ENCODE measurements at regions not wholly inside any gene's neighbourhood (a gene's known extent, or its start where the extent isn't known, plus 50 kb on each side); places are given as distances from the start of the nearest gene placed in this dataset.

GRCh38 chr16:29316761-29317183, 89.7 kb downstream of the NPIPB11 start (continued):
- TF ChIP-seq IRF5 (IDR thresholded peaks at IDR 0.05; ENCODE audit: borderline replicate concordance): no peak
- TF ChIP-seq NRF1 (conservative IDR thresholded peaks at IDR 0.05; ENCODE audit: low read depth, low read length): no peak
- no peak for TF ChIP-seq ZBED1 (IDR thresholded peaks at IDR 0.05; ENCODE audit: borderline replicate concordance)
- TF ChIP-seq, protein P1, sequence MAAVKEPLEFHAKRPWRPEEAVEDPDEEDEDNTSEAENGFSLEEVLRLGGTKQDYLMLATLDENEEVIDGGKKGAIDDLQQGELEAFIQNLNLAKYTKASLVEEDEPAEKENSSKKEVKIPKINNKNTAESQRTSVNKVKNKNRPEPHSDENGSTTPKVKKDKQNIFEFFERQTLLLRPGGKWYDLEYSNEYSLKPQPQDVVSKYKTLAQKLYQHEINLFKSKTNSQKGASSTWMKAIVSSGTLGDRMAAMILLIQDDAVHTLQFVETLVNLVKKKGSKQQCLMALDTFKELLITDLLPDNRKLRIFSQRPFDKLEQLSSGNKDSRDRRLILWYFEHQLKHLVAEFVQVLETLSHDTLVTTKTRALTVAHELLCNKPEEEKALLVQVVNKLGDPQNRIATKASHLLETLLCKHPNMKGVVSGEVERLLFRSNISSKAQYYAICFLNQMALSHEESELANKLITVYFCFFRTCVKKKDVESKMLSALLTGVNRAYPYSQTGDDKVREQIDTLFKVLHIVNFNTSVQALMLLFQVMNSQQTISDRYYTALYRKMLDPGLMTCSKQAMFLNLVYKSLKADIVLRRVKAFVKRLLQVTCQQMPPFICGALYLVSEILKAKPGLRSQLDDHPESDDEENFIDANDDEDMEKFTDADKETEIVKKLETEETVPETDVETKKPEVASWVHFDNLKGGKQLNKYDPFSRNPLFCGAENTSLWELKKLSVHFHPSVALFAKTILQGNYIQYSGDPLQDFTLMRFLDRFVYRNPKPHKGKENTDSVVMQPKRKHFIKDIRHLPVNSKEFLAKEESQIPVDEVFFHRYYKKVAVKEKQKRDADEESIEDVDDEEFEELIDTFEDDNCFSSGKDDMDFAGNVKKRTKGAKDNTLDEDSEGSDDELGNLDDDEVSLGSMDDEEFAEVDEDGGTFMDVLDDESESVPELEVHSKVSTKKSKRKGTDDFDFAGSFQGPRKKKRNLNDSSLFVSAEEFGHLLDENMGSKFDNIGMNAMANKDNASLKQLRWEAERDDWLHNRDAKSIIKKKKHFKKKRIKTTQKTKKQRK (IDR thresholded peaks at IDR 0.05; ENCODE audit: low read depth, low read length): no peak
- TF ChIP-seq, protein P2, sequence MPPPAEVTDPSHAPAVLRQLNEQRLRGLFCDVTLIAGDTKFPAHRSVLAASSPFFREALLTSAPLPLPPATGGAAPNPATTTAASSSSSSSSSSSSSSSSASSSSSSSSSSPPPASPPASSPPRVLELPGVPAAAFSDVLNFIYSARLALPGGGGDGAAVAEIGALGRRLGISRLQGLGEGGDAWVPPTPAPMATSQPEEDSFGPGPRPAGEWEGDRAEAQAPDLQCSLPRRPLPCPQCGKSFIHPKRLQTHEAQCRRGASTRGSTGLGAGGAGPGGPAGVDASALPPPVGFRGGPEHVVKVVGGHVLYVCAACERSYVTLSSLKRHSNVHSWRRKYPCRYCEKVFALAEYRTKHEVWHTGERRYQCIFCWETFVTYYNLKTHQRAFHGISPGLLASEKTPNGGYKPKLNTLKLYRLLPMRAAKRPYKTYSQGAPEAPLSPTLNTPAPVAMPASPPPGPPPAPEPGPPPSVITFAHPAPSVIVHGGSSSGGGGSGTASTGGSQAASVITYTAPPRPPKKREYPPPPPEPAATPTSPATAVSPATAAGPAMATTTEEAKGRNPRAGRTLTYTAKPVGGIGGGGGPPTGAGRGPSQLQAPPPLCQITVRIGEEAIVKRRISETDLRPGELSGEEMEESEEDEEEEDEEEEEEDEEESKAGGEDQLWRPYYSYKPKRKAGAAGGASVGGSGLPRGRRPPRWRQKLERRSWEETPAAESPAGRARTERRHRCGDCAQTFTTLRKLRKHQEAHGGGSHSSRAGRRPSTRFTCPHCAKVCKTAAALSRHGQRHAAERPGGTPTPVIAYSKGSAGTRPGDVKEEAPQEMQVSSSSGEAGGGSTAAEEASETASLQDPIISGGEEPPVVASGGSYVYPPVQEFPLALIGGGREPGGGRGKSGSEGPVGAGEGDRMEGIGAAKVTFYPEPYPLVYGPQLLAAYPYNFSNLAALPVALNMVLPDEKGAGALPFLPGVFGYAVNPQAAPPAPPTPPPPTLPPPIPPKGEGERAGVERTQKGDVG (CRISPR knock-in tag; IDR thresholded peaks at IDR 0.05): no peak
- no peak for TF ChIP-seq MEF2B (IDR thresholded peaks at IDR 0.05; ENCODE audit: partially characterized antibody, poor library complexity, severe bottlenecking)
- TF ChIP-seq, protein P3, sequence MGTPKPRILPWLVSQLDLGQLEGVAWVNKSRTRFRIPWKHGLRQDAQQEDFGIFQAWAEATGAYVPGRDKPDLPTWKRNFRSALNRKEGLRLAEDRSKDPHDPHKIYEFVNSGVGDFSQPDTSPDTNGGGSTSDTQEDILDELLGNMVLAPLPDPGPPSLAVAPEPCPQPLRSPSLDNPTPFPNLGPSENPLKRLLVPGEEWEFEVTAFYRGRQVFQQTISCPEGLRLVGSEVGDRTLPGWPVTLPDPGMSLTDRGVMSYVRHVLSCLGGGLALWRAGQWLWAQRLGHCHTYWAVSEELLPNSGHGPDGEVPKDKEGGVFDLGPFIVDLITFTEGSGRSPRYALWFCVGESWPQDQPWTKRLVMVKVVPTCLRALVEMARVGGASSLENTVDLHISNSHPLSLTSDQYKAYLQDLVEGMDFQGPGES (IDR thresholded peaks at IDR 0.05): no peak
- no peak for TF ChIP-seq HDAC2 (IDR thresholded peaks at IDR 0.05)
- TF ChIP-seq SUZ12 (IDR thresholded peaks at IDR 0.05; ENCODE audit: unreplicated experiment): no peak
- no peak for TF ChIP-seq BHLHE40 (IDR thresholded peaks at IDR 0.05; ENCODE audit: borderline replicate concordance in 1 of 2, low read depth in 2 of 2, low read length in 1 of 2)
- TF ChIP-seq POU2F2 (IDR thresholded peaks at IDR 0.05; ENCODE audit: borderline replicate concordance, low read depth, low read length): no peak
- no peak for TF ChIP-seq IKZF1 (conservative IDR thresholded peaks at IDR 0.05)

All from GM12878 (cell line).